ENCODE measurements at regions not wholly inside any gene's neighbourhood (a gene's known extent, or its start where the extent isn't known, plus 50 kb on each side); places are given as distances from the start of the nearest gene placed in this dataset.

DNA sequence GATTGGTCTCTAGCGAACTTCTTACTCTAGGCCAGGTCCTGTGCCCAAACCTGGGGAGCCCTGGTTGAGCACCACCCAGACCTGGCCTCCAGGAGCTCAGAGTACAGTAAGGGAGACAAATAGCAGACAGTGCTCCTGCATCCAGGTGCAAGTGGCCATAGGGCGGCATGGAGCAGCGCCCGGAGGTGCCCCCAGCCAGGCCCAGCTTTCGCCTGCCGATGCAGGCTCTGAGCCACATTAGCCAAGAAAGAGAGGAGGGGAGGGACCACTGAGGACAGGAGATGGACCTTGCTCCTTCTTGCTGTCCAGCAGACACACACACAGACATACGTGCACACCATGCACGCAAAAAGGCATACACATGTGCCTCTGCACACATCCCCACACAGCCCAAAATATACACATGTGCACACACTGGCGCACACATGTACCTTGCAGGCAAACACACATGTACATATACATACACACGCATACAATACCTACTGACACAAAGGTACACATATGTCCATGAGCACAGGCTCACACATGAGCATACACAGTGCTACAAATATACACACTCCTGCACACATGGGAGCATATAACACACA lies 68.7 kb upstream of the FGF3 start:
- TF ChIP-seq, protein P1, sequence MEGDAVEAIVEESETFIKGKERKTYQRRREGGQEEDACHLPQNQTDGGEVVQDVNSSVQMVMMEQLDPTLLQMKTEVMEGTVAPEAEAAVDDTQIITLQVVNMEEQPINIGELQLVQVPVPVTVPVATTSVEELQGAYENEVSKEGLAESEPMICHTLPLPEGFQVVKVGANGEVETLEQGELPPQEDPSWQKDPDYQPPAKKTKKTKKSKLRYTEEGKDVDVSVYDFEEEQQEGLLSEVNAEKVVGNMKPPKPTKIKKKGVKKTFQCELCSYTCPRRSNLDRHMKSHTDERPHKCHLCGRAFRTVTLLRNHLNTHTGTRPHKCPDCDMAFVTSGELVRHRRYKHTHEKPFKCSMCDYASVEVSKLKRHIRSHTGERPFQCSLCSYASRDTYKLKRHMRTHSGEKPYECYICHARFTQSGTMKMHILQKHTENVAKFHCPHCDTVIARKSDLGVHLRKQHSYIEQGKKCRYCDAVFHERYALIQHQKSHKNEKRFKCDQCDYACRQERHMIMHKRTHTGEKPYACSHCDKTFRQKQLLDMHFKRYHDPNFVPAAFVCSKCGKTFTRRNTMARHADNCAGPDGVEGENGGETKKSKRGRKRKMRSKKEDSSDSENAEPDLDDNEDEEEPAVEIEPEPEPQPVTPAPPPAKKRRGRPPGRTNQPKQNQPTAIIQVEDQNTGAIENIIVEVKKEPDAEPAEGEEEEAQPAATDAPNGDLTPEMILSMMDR (IDR thresholded peaks at IDR 0.05; ENCODE audit: borderline replicate concordance, insufficient read depth, low read depth, low read length): no peak
- H3K4me3 ChIP-seq (ENCODE audit: low read depth, low read length): no peak overlapping the region

DNA sequence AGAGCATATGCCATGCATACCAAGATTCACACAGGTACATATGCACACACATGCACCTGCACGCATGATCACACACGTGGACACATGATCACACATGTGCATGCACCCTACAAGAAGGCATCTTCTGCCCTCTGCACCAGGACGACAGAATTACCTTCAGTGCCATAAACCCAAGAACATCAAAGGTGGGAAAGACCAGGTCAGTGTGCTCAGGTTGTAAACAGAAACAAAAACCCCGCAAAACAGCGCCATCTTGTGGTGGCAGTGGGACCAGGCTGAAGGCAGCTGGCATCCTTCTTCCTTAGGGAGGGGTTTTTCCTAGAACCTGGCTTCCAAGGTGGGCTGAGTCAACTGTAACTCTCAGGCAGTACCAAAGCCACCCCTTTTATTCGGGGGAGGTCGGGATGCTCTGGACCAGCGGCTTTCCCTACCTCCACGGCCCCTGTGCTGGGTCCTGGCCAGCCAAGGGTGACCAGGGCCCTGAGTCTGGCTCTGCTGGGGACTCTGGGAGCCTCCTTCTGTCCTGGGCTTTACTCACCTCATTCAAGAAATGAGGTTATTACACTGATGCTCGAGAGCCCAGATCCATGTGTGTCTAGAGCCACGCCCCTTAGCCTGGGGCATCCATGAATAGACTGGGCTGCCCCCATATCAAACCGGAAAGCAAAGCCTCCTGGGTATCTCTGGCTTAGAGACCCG lies 69.4 kb upstream of the FGF3 start:
- TF ChIP-seq, protein P1 (IDR thresholded peaks at IDR 0.05; ENCODE audit: borderline replicate concordance, insufficient read depth, low read depth, low read length): peak; percentile 84
- H3K4me3 ChIP-seq (ENCODE audit: low read depth, low read length): no peak overlapping the region

DNA sequence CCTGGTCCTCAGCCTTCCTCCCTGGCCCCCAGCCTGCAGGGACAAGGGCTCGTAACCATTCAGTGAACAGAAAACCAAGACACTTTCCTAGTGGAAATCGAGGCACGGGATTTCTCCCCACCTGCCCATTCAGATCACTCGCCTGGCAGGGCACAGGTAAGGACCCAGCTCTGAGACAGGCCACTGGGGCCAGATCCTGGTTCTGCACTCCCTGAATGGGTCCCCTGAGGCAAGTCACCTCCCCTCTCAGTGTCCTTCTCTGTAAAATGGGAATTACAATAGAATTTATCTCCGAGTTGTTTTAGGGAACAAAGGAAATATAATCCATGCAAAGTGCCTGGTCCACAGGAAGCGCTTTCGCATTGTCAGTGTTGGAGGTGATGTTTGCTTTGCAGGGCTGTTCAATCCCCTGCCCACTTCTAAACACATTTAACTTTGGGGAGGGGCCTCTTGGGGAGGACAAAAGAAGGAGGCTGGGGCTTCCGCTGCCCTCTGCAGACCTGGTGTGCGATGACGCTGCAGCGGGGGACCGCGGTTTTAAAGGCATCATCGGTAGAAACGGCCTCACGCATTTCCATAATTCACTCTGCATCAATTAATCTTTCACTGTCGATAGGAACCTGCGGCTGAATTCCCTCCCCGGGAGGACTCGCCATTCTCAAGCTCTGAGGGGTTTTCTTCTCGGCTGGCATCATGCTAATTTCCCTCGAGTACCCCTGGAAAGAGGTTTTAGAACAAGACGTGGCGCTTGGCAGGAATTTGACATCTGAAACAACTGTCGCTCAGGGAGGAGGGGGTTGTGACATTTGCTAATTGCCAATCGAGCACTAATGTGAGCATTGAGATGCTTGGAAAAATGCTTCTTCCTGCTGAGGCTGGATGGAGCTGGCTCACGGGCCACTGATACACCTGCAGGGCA lies 70.4 kb upstream of the FGF3 start:
- H3K4me3 ChIP-seq (ENCODE audit: low read depth, low read length): no peak overlapping the region
- TF ChIP-seq, protein P1 (IDR thresholded peaks at IDR 0.05; ENCODE audit: borderline replicate concordance, insufficient read depth, low read depth, low read length): no peak

DNA sequence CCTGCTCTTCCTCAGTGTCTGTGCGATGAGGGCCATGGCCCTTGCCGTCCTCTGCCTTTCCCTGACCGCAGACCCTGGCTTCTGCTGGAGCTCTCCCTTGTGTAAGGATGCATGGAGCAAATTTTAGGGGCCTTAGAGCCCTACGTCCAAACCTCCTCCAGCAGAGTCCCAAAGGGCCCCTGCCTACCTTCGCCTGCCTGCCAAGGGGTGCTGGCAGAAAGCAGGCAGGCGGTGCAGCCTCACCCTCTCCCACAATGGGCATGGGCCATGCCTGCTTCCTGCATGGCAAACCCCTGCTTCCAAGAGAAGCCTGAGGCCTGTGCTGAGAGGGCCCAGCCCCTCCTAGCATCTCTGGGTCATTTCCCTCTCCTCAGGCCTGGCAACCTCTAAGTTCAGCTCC lies 71.3 kb upstream of the FGF3 start:
- TF ChIP-seq, protein P1 (IDR thresholded peaks at IDR 0.05; ENCODE audit: borderline replicate concordance, insufficient read depth, low read depth, low read length): no peak
- H3K4me3 ChIP-seq (ENCODE audit: low read depth, low read length): no peak overlapping the region

DNA sequence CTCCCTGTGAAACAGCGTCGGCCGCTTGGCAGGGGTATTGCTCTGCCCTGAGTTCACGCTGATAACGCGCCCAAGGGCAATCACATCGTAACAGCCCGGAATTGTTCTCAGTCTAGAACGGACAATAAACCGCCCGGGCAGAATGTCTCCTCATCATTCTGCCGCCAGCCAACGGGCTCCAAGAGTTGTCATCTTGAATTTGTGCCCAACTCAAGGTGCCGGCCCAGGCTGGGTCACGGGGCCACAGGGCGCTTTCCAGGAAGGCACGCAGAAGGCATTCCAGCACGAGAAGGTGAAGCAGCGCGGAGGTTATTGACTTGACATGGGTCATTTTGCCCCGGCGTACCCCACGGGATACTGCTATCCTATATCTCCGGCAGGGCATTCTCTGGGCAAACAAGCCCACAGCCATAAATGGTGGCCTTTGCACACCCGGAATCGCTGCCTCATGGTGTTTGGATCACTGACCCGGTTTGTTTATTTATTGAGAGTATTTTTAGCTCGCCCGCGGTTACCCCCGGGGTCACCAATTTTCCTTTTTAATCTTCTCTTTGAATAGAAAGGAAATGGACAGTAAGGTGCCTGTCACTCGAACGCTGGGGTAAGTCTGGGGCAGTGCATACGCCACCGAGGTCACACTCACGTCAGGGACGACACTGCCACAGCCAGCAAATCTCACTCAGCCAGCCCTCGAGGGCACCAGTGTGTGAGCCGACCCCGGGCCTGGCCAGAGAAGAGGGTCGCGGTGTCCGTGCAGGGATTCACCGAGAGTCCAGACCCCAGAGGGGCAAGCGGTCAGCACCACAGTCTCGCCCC lies 72.4 kb upstream of the FGF3 start:
- TF ChIP-seq, protein P1 (IDR thresholded peaks at IDR 0.05; ENCODE audit: borderline replicate concordance, insufficient read depth, low read depth, low read length): no peak

DNA sequence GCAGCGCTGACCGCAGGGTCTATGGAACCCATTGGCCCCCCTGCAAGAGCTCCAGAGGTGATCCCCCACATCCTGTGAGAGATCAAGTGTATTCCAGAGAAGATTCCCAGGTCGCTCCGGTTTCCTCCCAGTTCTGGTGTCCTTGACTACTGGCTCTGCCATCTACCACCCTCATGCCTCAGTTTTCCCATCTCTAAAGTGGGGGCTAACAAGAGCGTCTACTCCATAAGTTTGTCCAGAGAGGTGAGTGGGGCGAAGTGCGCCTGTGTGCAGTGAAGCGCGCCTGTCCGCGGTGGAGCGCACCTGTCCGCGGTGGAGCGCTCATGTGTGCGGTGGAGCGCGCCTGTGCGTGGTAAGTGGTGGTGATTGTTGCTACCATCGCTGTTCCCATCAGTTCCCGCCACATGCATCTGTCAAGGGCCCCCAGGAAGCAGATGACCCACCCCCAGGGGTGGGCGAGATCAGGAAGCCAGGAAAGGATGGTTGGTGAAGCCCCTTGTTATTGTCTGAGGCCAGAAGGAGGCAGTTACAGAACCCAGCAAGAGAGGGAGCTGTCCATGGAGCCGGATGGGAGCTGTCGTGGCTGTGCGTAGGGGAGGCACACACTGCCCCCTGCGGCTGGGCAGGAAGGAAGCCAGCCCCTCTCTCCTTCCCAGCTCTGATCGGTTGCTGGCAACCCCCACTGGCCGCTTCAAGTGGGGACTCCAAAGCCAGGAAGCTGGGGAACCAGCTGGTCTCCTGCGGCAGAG lies 73.2 kb upstream of the FGF3 start:
- H3K4me3 ChIP-seq (ENCODE audit: low read depth, low read length): no peak overlapping the region
- TF ChIP-seq, protein P1 (IDR thresholded peaks at IDR 0.05; ENCODE audit: borderline replicate concordance, insufficient read depth, low read depth, low read length): no peak

More for the DNA sequence above, 72.4 kb upstream of the FGF3 start:
- no peak overlapping the region for H3K4me3 ChIP-seq (ENCODE audit: low read depth, low read length)
